CD4-positive, alpha-beta T cell treated with Interleukin-15 for 1 hour (primary cell): ENCODE measurements at regions not wholly inside any gene's neighbourhood (a gene's known extent, or its start where the extent isn't known, plus 50 kb on each side); places are given as distances from the start of the nearest gene placed in this dataset.
"Not testable (repeated sequence)": the region's sequence is repeated elsewhere in the genome, so short reads cannot be mapped to it uniquely, and the experiment has no call there.

Experiments used
- DNase-seq: peaks from one replicate; pipeline ENCODE4 v3.0.0-alpha.2; 2020

- DNase-seq = no peak
Measured at GRCh38 chrX:14347523-14347922, 181.8 kb upstream of the GLRA2 start.

GRCh38 chrX:14344172-14344940 is 185.0 kb upstream of the GLRA2 start:
- no peak for DNase-seq

GRCh38 chrX:14309431-14309830 is 219.9 kb upstream of the GLRA2 start:
- no peak for DNase-seq

- not testable (repeated sequence) for DNase-seq
Measured at GRCh38 chrX:14308976-14309375, 220.4 kb upstream of the GLRA2 start.

- DNase-seq = no peak
Measured at GRCh38 chrX:14303891-14304290, 225.4 kb upstream of the GLRA2 start.

- not testable (repeated sequence) for DNase-seq
Measured at GRCh38 chrX:14302561-14302960, 226.8 kb upstream of the GLRA2 start.

GRCh38 chrX:14300376-14300775 is 229.0 kb upstream of the GLRA2 start:
- no peak for DNase-seq

GRCh38 chrX:14295426-14295825 is 233.9 kb upstream of the GLRA2 start:
- DNase-seq = no peak

GRCh38 chrX:14291666-14292500 is 237.5 kb upstream of the GLRA2 start:
- no peak for DNase-seq

- DNase-seq = no peak
Measured at GRCh38 chrX:14290335-14290734, 239.0 kb upstream of the GLRA2 start.

- DNase-seq = no peak
Measured at GRCh38 chrX:14274691-14275090, 245.0 kb upstream of the GEMIN8 start.

- no peak for DNase-seq
Measured at GRCh38 chrX:14267216-14267615, 237.5 kb upstream of the GEMIN8 start.

- no peak for DNase-seq
Measured at GRCh38 chrX:14266705-14267104, 237.0 kb upstream of the GEMIN8 start.

GRCh38 chrX:14243823-14244222 is 214.1 kb upstream of the GEMIN8 start:
- no peak for DNase-seq

- DNase-seq = no peak
Measured at GRCh38 chrX:14235004-14235403, 205.3 kb upstream of the GEMIN8 start.

GRCh38 chrX:14232688-14233087 is 203.0 kb upstream of the GEMIN8 start:
- no peak for DNase-seq

GRCh38 chrX:14228611-14229010 is 198.9 kb upstream of the GEMIN8 start:
- no peak for DNase-seq

- DNase-seq = no peak
Measured at GRCh38 chrX:14220386-14220944, 190.8 kb upstream of the GEMIN8 start.

- no peak for DNase-seq
Measured at GRCh38 chrX:14209034-14209433, 179.3 kb upstream of the GEMIN8 start.

GRCh38 chrX:14194711-14195110 is 165.0 kb upstream of the GEMIN8 start:
- no peak for DNase-seq

GRCh38 chrX:14193547-14193946 is 163.9 kb upstream of the GEMIN8 start:
- DNase-seq = no peak

GRCh38 chrX:14173873-14174272 is 144.2 kb upstream of the GEMIN8 start:
- DNase-seq = no peak

GRCh38 chrX:14164828-14165227 is 135.1 kb upstream of the GEMIN8 start:
- DNase-seq = no peak

GRCh38 chrX:14125462-14125861 is 95.8 kb upstream of the GEMIN8 start:
- no peak for DNase-seq
